GM23248 (cell line): ENCODE measurements at regions not wholly inside any gene's neighbourhood (a gene's known extent, or its start where the extent isn't known, plus 50 kb on each side); places are given as distances from the start of the nearest gene placed in this dataset.

Source experiments
- DNase-seq: peaks from one replicate; pipeline ENCODE4 v3.0.0-alpha.2; 2015
- H2AFZ ChIP-seq: fragments of 200-600 bp; sonication (generic); 2 replicates; pipeline ENCODE4 v1.6.1; 2016; ENCODE audit warnings: antibody characterized with exemption
- H3F3A ChIP-seq: fragments of 200-600 bp; sonication (generic); 2 replicates; pipeline ENCODE4 v1.6.1; 2016; ENCODE audit warnings: mild to moderate bottlenecking, antibody characterized with exemption, mixed run types; ENCODE audit not compliant: insufficient read depth
- H3K27ac ChIP-seq: fragments of 200-600 bp; sonication (generic); 2 replicates; pipeline ENCODE4 v1.5.1; 2016; ENCODE audit warnings: mild to moderate bottlenecking
- H3K27me3 ChIP-seq: fragments of 200-600 bp; sonication (generic); replicated peaks from 2 replicates; pipeline ENCODE4 v1.6.1; 2016; ENCODE audit warnings: mild to moderate bottlenecking; ENCODE audit not compliant: insufficient read depth
- H3K36me3 ChIP-seq: fragments of 200-600 bp; sonication (generic); 2 replicates; pipeline ENCODE4 v1.6.1; 2016; ENCODE audit warnings: low read depth, mild to moderate bottlenecking
- H3K4me1 ChIP-seq: fragments of 200-600 bp; sonication (generic); 2 replicates; pipeline ENCODE4 v1.6.1; 2016; ENCODE audit warnings: mild to moderate bottlenecking; ENCODE audit not compliant: insufficient read depth
- H3K4me2 ChIP-seq: fragments of 200-600 bp; sonication (generic); one replicate; pipeline ENCODE4 v1.6.1; 2016; ENCODE audit warnings: mild to moderate bottlenecking; ENCODE audit not compliant: unreplicated experiment
- H3K4me3 ChIP-seq: fragments of 200-600 bp; sonication (generic); 2 replicates; pipeline ENCODE4 v1.5.1; 2016; ENCODE audit warnings: mild to moderate bottlenecking
- H3K79me2 ChIP-seq: fragments of 200-600 bp; sonication (generic); 2 replicates; pipeline ENCODE4 v1.6.1; 2016; ENCODE audit warnings: mild to moderate bottlenecking; ENCODE audit not compliant: insufficient read depth
- H3K9ac ChIP-seq: fragments of 200-600 bp; sonication (generic); 2 replicates; pipeline ENCODE4 v1.6.1; 2016; ENCODE audit warnings: mild to moderate bottlenecking
- H3K9me2 ChIP-seq: fragments of 200-600 bp; sonication (generic); 2 replicates; pipeline ENCODE4 v1.6.1; 2016; ENCODE audit warnings: mixed run types, mild to moderate bottlenecking, moderate library complexity; ENCODE audit not compliant: insufficient read depth
- H3K9me3 ChIP-seq: fragments of 200-600 bp; sonication (generic); one replicate; pipeline ENCODE4 v1.6.1; 2017; ENCODE audit warnings: low read depth
- H4K20me1 ChIP-seq: fragments of 200-600 bp; sonication (generic); 2 replicates; pipeline ENCODE4 v1.6.0; 2016; ENCODE audit not compliant: insufficient read depth
- EZH2 ChIP-seq: fragments of 200-600 bp; sonication (generic); IDR thresholded peaks from 2 replicates; pipeline ENCODE4 v1.6.1; 2018; ENCODE audit warnings: antibody characterized with exemption, mild to moderate bottlenecking; ENCODE audit not compliant: insufficient read depth, poor library complexity, severe bottlenecking
- EZH2phosphoT487 ChIP-seq: fragments of 200-600 bp; sonication (generic); IDR thresholded peaks from 2 replicates; pipeline ENCODE4 v1.6.1; 2018; ENCODE audit warnings: antibody characterized with exemption, moderate library complexity, mild to moderate bottlenecking, low read depth; ENCODE audit not compliant: insufficient read depth
- WGBS, 2 experiments: methylation state at CpG; one replicate each; pipeline ENCODE4 v1.1.6; 2015 to 2017; ENCODE audit warnings: low lambda C conversion rate in 2 of 2, low coverage in 1 of 2; ENCODE audit errors: missing lambda C conversion rate in 2 of 2; 5-methylcytosine and 5-hydroxymethylcytosine counted together
- in situ Hi-C: fragments of 300-500 bp; cut with MboI; formaldehyde crosslinking; loops from 2 replicates; pipeline ENCODE4 v1.15.0; 2020

DNA sequence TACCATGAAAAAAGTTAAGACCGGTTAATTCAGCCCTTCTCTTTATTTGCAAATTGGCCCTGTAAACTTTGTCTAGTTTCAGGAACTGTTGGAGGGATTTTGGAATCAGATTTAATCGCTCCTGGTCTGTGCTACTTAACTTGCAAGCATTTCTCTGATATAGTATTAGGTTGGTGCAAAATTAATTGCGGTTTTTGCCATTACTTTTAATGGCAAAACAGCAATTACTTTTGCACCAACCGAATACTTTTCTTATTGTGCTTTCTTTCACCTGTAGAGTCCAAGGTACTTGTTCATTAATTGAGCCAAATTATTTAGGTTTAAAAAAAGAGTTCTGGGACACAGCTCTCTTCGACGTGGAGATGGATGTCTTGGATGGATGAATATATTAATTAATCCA lies 92.8 kb upstream of the HNRNPU start:
- H3K4me1 ChIP-seq, result no peaks in the 10 kb centered on the region
- no peak overlapping the region for H3K4me2 ChIP-seq
- no peak overlapping the region for H2AFZ ChIP-seq
- in situ Hi-C loops, result no loop called here
- no peaks in the 10 kb centered on the region for H3K9me2 ChIP-seq
- H3K27ac ChIP-seq, result no peak overlapping the region
- H3K36me3 ChIP-seq, result no peaks in the 10 kb centered on the region
- no peak for DNase-seq
- H3K4me3 ChIP-seq, result no peak overlapping the region
- no peaks in the 10 kb centered on the region for H3K79me2 ChIP-seq
- H4K20me1 ChIP-seq, result no peaks in the 10 kb centered on the region
- H3K27me3 ChIP-seq, result no peaks in the 10 kb centered on the region
- no peak overlapping the region for H3K9ac ChIP-seq
- WGBS, 2 experiments, result 77 to 84% methylated on average over 6 of the region's 6 CpGs
- TF ChIP-seq EZH2 (no peak), EZH2phosphoT487 (no peak)
- H3F3A ChIP-seq, result no peaks in the 10 kb centered on the region
- no peaks in the 10 kb centered on the region for H3K9me3 ChIP-seq

DNA sequence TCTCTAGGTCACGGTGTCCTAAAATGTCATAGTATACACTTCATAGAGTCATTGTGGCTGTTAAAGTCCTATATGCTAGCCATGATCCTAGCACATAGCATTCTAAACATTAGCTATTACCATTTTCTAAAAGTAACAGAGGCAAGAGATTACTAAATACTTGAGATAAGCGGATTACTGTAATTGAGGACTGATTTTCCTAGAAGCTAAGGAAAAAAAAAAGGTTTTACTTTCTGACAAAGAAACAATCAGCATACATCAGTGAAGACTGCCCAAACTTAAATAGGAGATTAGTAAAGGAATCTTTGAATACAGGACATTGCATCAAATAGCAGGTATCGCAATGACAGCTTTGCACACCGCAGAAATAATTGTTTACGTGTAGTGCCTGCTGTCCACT lies 91.3 kb upstream of the HNRNPU start:
- H3K4me1 ChIP-seq, result no peaks in the 10 kb centered on the region
- H4K20me1 ChIP-seq, result no peaks in the 10 kb centered on the region
- no peak overlapping the region for H3K27ac ChIP-seq
- no peak overlapping the region for H3K4me3 ChIP-seq
- no peak for DNase-seq
- H3K9me3 ChIP-seq, result no peaks in the 10 kb centered on the region
- in situ Hi-C loops, result no loop called here
- H3K9ac ChIP-seq, result no peak overlapping the region
- no peaks in the 10 kb centered on the region for H3K79me2 ChIP-seq
- no peak overlapping the region for H3K4me2 ChIP-seq
- H3K27me3 ChIP-seq, result no peaks in the 10 kb centered on the region
- H3K9me2 ChIP-seq, result no peaks in the 10 kb centered on the region
- H3K36me3 ChIP-seq, result no peaks in the 10 kb centered on the region
- 91 to 96% methylated on average over 5 of the region's 5 CpGs for WGBS, 2 experiments
- TF ChIP-seq EZH2phosphoT487 (no peak), EZH2 (no peak)
- no peak overlapping the region for H2AFZ ChIP-seq
- H3F3A ChIP-seq, result no peaks in the 10 kb centered on the region

DNA sequence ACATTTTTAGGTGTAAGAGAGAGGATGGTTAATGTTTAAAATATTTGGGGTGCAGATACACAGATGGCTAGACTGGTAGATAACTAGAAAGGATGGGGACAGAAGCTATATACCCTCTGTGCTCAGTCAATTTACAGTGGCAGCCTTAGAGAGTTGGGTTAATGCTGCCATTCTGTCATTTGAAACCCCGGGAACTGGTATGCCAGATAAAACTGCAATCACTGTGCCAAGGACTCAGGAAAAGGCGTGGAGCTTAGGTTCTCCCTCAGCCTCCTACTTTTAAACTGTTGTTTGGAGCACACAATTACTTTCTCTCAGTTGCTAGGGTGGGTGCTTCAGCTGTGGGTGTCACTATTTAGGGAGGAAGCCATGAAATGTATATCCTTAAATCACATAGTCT lies 90.0 kb upstream of the HNRNPU start:
- Histone ChIP-seq H3K79me2 (no peaks in the 10 kb centered on the region), H3K9me2 (no peaks in the 10 kb centered on the region), H3K9me3 (no peaks in the 10 kb centered on the region), H3K4me2 (no peak overlapping the region), H3K9ac (no peak overlapping the region), H3K27ac (no peak overlapping the region), H4K20me1 (no peaks in the 10 kb centered on the region), H3K27me3 (no peaks in the 10 kb centered on the region), H3K4me1 (no peaks in the 10 kb centered on the region), H3F3A (no peaks in the 10 kb centered on the region), H2AFZ (no peak overlapping the region), H3K4me3 (no peak overlapping the region), H3K36me3 (no peaks in the 10 kb centered on the region)
- in situ Hi-C loops, result no loop called here
- no peak for DNase-seq
- WGBS, 2 experiments, result 50 to 52% methylated on average over 2 of the region's 2 CpGs
- TF ChIP-seq EZH2phosphoT487, result no peak
- TF ChIP-seq EZH2, result no peak

DNA sequence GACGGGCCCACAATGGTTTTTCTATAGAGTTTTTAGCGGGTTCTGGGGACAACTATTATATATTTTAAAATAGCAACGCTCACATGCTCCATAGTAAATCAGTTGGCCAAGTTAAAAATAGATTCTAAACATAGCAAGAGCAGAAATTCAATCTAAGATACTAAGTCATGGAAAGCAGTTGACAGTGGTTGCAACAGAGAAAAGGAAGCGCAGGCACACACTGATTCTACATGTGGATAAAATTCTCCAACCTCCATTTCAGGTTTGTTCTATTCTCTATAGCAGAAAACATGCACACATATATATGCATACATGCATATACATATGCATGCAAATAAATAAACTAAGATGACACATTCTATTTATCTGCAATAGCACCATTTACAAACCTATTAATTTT lies 89.6 kb upstream of the HNRNPU start:
- Histone ChIP-seq H3K4me1 (no peaks in the 10 kb centered on the region), H3K27ac (no peak overlapping the region), H3K4me2 (no peak overlapping the region), H3K36me3 (no peaks in the 10 kb centered on the region), H3K4me3 (no peak overlapping the region), H2AFZ (no peak overlapping the region), H3K9me2 (no peaks in the 10 kb centered on the region), H4K20me1 (no peaks in the 10 kb centered on the region), H3K27me3 (no peaks in the 10 kb centered on the region), H3K79me2 (no peaks in the 10 kb centered on the region), H3K9ac (no peak overlapping the region), H3K9me3 (no peaks in the 10 kb centered on the region), H3F3A (no peaks in the 10 kb centered on the region)
- TF ChIP-seq EZH2 (no peak), EZH2phosphoT487 (no peak)
- no peak for DNase-seq
- in situ Hi-C loops, result no loop called here
- 62 to 69% methylated on average over 4 of the region's 4 CpGs for WGBS, 2 experiments

GRCh38 chr1:244952940-244953339 lies 88.6 kb upstream of the HNRNPU start:
- WGBS, 2 experiments, result 37 to 38% methylated on average over 8 of the region's 8 CpGs

More at GRCh38 chr1:244952940-244953339, 88.6 kb upstream of the HNRNPU start:
- Histone ChIP-seq H3K4me2 (no peak overlapping the region), H3K36me3 (no peaks in the 10 kb centered on the region), H2AFZ (no peak overlapping the region), H3K27me3 (no peaks in the 10 kb centered on the region), H3K4me3 (no peak overlapping the region), H3K9me2 (no peaks in the 10 kb centered on the region), H3F3A (no peaks in the 10 kb centered on the region), H3K79me2 (no peaks in the 10 kb centered on the region), H4K20me1 (no peaks in the 10 kb centered on the region), H3K9me3 (no peaks in the 10 kb centered on the region), H3K27ac (no peak overlapping the region), H3K9ac (no peak overlapping the region), H3K4me1 (no peaks in the 10 kb centered on the region)
- no peak for TF ChIP-seq EZH2phosphoT487
- TF ChIP-seq EZH2, result no peak
- in situ Hi-C loops, result no loop called here
- no peak for DNase-seq
